Prostate gland (tissue), 2 donors: ENCODE measurements at regions not wholly inside any gene's neighbourhood (a gene's known extent, or its start where the extent isn't known, plus 50 kb on each side); places are given as distances from the start of the nearest gene placed in this dataset.

Experiments
- DNase-seq: peaks from one replicate; pipeline ENCODE4 v3.0.0-alpha.2; 2019; ENCODE audit warnings: low spot score
- H3K27ac ChIP-seq, 2 donors: fragments of 200-600 bp; sonication (generic); 2 replicates each; pipeline ENCODE4 v1.5.1; 2017 to 2019
- H3K27me3 ChIP-seq: fragments of 200-600 bp; sonication (generic); replicated peaks from 2 replicates; pipeline ENCODE4 v1.5.1; 2019; ENCODE audit not compliant: insufficient read depth
- H3K36me3 ChIP-seq, 2 donors: fragments of 200-600 bp; sonication (generic); 1 replicate in 1 of 2; 2 replicates in 1 of 2; pipeline versions ENCODE4 v1.5.1 to v1.8.1; 2017 to 2019
- H3K4me1 ChIP-seq: fragments of 200-600 bp; sonication (generic); replicated peaks from 2 replicates; pipeline ENCODE4 v1.5.1; 2019
- H3K4me3 ChIP-seq, 2 donors: fragments of 200-600 bp; sonication (generic); 2 replicates each; pipeline ENCODE4 v1.5.1; 2017 to 2019
- H3K9me3 ChIP-seq: fragments of 200-600 bp; sonication (generic); 2 replicates; pipeline ENCODE4 v1.5.1; 2017
- POLR2A ChIP-seq: fragments of 450-650 bp; IDR thresholded peaks from one replicate; pipeline ENCODE4 v1.6.1; 2016; ENCODE audit warnings: antibody characterized with exemption, mild to moderate bottlenecking
- POLR2AphosphoS5 ChIP-seq: sonication (generic); formaldehyde crosslinking; IDR thresholded peaks from one replicate; pipeline ENCODE4 v1.6.1; 2017; ENCODE audit warnings: antibody characterized with exemption
- WGBS: methylation state at CpG from one replicate; pipeline ENCODE4 v1.1.5; 2018; 5-methylcytosine and 5-hydroxymethylcytosine counted together
- intact Hi-C: fragments of 100-400 bp; cut with DNase I; formaldehyde crosslinking; loops from one replicate; pipeline ENCODE4 v1.14.2; 2022
- TF ChIP-seq, protein P1 (sequence below), 4 experiments: fragments of 200-600 bp in 2 of 4; fragments of 450-650 bp in 2 of 4; sonication (generic) in 2 of 4; IDR thresholded peaks; 1 replicate in 3 of 4; 2 replicates in 1 of 4; pipeline ENCODE4 v1.5.1; 2016 to 2019; ENCODE audit warnings: antibody characterized with exemption in 4 of 4, mild to moderate bottlenecking in 2 of 4, moderate library complexity in 2 of 4

DNA sequence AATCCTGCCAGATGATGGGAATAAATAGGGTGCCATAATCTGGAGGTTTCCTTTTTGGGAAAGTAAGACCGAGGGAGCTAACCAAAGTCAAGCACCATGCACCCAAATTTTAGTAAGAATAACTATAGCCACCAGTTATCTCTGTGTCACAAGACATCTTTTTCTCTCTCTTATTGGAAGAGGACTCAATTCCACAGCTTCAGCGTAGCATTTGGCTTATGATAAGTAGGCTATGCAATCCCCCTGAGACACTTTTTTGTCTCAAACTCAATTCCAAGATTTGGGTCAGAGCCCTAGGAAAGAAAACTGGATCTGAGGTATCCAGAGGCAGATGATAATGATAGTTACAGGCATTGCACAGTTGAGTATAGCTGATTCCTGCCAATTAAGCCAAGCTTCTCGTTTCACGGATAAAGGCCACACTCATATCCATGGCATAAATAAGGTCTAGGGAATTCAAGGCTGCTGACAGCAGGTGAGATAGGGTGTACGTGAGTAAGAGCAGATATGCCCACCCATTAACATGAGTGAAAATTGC, 425.2 kb upstream of the CNTNAP2 start:
- 91% methylated on average over 5 of the region's 5 CpGs for WGBS
- TF ChIP-seq POLR2AphosphoS5 = no peak
- TF ChIP-seq, protein P1, sequence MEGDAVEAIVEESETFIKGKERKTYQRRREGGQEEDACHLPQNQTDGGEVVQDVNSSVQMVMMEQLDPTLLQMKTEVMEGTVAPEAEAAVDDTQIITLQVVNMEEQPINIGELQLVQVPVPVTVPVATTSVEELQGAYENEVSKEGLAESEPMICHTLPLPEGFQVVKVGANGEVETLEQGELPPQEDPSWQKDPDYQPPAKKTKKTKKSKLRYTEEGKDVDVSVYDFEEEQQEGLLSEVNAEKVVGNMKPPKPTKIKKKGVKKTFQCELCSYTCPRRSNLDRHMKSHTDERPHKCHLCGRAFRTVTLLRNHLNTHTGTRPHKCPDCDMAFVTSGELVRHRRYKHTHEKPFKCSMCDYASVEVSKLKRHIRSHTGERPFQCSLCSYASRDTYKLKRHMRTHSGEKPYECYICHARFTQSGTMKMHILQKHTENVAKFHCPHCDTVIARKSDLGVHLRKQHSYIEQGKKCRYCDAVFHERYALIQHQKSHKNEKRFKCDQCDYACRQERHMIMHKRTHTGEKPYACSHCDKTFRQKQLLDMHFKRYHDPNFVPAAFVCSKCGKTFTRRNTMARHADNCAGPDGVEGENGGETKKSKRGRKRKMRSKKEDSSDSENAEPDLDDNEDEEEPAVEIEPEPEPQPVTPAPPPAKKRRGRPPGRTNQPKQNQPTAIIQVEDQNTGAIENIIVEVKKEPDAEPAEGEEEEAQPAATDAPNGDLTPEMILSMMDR (IDR thresholded peaks at IDR 0.05) = no peak

DNA sequence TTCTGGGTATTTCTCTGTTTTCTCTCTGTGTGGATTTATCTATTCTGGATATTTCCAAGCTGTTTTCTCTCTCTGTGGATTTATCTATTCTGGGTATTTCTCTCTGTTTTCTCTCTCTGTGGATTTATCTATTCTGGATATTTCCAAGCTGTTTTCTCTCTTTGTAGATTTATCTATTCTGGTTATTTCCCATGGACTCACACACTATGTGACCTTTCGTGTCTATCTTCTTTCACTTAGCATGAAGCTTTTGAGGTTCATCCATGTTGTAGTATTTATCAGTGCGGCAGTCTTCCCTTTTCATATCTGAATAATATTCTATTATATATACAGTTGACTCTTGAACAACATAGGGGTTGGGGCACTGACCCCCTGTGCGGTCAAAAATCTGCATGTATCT, 435.0 kb upstream of the CNTNAP2 start:
- no peak for TF ChIP-seq POLR2AphosphoS5
- TF ChIP-seq, protein P1 (IDR thresholded peaks at IDR 0.05) = no peak
- TF ChIP-seq POLR2A = no peak
- Histone ChIP-seq H3K4me3 (no peak overlapping the region), H3K27ac (no peak overlapping the region), H3K9me3 (no peaks in the 10 kb centered on the region), H3K27me3 (no peaks in the 10 kb centered on the region), H3K36me3 (no peaks in the 10 kb centered on the region), H3K4me1 (no peaks in the 10 kb centered on the region)
- 83% methylated on average over 3 of the region's 3 CpGs for WGBS
- intact Hi-C loops = no loop called here
- no peak for DNase-seq

More for the DNA sequence above, 425.2 kb upstream of the CNTNAP2 start:
- Histone ChIP-seq H3K4me1 (no peaks in the 10 kb centered on the region), H3K4me3 (no peak overlapping the region), H3K27ac (no peak overlapping the region), H3K27me3 (no peaks in the 10 kb centered on the region), H3K36me3 (no peaks in the 10 kb centered on the region), H3K9me3 (no peaks in the 10 kb centered on the region)
- no peak for DNase-seq
- intact Hi-C loops = no loop called here

DNA sequence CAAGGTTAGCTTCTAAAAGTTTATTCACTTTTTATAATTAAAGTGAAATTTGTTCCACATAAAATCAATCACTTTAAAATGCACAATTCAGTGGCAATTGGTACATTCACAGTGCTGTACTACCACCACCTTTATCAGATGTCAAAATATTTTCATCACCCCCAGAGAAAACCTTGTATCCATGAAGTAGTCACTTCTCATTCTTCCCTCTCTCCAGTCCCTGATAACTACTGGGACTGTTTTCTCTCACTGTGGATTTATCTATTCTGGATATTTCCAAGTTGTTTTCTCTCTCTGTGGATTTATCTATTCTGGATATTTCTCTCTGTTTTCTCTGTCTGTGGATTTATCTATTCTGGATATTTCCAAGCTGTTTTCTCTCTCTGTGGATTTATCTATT, 435.4 kb upstream of the CNTNAP2 start:
- Histone ChIP-seq H3K36me3 (no peaks in the 10 kb centered on the region), H3K4me1 (no peaks in the 10 kb centered on the region), H3K9me3 (no peaks in the 10 kb centered on the region), H3K4me3 (no peak overlapping the region), H3K27me3 (no peaks in the 10 kb centered on the region), H3K27ac (no peak overlapping the region)
- TF ChIP-seq POLR2AphosphoS5 (no peak), POLR2A (no peak)
- TF ChIP-seq, protein P1 (IDR thresholded peaks at IDR 0.05) = no peak
- intact Hi-C loops = no loop called here
- no peak for DNase-seq

DNA sequence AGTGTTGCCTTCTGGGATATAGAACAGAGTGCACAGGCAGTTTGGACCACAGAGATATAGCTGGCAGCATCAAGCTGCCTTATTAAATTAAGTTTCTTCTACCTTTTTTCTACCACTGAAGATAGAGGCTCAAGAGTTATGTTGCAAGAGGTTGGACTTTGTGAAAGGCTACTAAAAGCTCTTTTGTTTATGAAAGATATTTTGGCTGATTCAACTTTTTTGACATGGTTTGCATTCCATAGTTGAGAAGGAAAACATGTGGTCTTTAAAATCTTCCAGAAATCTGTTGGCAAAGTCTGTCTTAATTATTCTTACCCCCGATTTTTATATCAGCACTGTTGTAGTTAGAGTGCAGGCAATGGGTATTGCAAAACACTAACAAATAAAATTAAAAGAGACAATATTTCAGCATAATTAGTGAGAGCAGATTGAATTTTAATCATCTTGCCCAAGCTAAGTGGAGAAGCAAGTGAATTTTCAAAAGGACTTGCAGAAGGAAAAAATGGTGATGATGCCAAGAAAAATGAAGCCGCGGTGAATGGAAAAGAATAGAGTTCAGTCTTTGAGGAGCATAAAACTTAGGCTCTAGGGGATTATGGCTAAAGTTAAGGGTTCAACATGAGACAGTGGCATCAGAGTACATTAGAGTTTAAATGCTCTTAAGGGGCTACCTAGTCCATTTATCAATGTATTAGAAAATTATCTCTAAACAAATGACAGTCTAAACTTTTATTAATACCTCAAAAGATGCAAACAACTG, 450.9 kb upstream of the CNTNAP2 start:
- 72% methylated on average over 3 of the region's 3 CpGs for WGBS
- H3K9me3 ChIP-seq = no peaks in the 10 kb centered on the region
- no peaks in the 10 kb centered on the region for H3K36me3 ChIP-seq
- H3K4me3 ChIP-seq = no peak overlapping the region
- H3K4me1 ChIP-seq = no peaks in the 10 kb centered on the region
- TF ChIP-seq, protein P1 (IDR thresholded peaks at IDR 0.05) = no peak
- no peak for TF ChIP-seq POLR2A
- no peak for TF ChIP-seq POLR2AphosphoS5
- no peak overlapping the region for H3K27ac ChIP-seq
- H3K27me3 ChIP-seq = no peaks in the 10 kb centered on the region
- intact Hi-C loops = no loop called here
- DNase-seq = no peak

DNA sequence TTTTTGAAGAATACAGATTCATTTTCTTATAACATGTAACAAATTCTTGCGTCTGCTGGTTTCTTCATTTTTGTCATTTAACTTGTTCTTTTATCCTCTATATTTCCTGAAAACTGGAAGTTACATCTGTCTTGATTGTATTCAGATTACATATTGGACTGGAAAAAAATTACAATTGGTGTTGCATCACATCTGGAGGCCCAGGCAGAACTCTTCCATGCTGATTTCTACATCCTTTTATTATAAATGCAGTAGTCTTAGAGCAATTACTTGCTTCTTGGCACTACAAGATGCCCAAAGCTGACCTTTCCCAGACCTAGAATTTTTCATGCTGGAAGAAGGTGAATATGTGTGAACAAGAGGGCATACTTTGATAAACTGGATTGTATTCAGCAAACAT, 460.9 kb upstream of the CNTNAP2 start:
- Histone ChIP-seq H3K27ac (no peak overlapping the region), H3K4me3 (no peak overlapping the region), H3K4me1 (no peaks in the 10 kb centered on the region), H3K27me3 (no peaks in the 10 kb centered on the region), H3K9me3 (no peaks in the 10 kb centered on the region), H3K36me3 (no peaks in the 10 kb centered on the region)
- WGBS = 96% methylated on average over 1 of the region's 1 CpG
- TF ChIP-seq POLR2A (no peak), POLR2AphosphoS5 (no peak)
- TF ChIP-seq, protein P1 (IDR thresholded peaks at IDR 0.05) = no peak
- no peak for DNase-seq
- intact Hi-C loops = no loop called here
